ENCODE measurements at regions not wholly inside any gene's neighbourhood (a gene's known extent, or its start where the extent isn't known, plus 50 kb on each side); places are given as distances from the start of the nearest gene placed in this dataset.

DNA sequence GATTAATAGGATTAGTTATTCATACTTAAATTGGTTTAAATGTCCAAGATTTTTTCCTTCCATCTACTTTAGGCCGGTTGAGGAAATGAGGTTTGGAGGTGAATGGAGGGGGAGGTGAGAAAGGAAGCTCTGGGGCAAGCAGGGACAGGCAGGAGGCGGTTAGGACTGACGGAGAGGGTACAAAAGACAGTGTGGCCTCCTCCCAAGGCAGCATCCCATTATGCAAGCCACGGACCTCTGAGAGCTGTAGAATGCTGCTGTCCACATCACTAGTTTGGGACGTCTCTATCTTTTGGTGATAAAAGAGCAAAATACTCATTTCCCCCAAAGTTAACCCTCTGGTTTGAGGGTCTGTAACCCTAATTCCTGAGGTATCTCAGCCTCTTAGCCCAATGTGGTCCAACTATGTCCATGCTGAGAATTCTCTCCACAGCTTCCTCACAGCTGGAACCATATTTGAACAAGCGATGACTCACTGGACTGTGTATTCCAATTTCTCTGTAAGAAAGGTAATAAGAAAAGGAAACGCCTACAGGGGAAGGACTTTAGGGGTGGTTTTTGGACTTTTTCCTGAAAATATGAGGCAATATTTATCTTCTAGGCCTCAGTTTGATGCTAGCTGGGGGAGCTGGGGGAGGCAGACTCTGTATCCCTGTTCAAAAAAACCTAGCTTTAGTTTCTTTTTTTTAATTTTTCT is 172.2 kb downstream of the TFAP2B start:
- TF ChIP-seq CTCF (IDR thresholded peaks at IDR 0.05; ENCODE audit: low read depth, low read length, missing control alignments) = no peak
- DNase-seq = peak; percentile 68
- in situ Hi-C loops (cut with HindIII; ENCODE audit: low pct_ligation_motif_present, low sequenced_read_pairs) = no loop called here

DNA sequence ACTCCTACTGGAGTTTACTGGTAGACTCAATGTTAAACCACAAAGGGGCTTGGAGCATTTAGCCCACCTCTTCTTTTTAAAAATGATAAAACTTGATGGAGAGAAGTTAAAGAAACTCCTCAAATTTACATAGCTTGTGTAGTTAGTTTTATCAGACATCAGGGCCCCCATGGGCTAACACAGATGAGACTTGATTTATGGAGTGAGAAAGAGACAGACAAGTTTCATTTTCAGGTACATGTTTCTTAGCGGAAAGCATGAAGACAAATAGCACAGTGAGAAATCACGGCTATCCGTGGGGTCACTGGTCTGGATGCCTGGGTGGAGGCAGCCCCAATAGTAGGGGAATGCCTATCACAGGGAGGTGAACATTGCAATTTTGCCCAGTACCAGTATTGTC is 173.6 kb downstream of the TFAP2B start:
- H3K4me3 ChIP-seq (ENCODE audit: low read depth, low read length) = no peak overlapping the region
- no peak overlapping the region for H3K27ac ChIP-seq
- in situ Hi-C loops (cut with HindIII; ENCODE audit: low pct_ligation_motif_present, low sequenced_read_pairs) = no loop called here
- H3K36me3 ChIP-seq (replicated peaks) = no peaks in the 10 kb centered on the region
- DNase-seq = no peak
- H3K27me3 ChIP-seq (replicated peaks) = no peaks in the 10 kb centered on the region
- no peak for TF ChIP-seq CTCF (IDR thresholded peaks at IDR 0.05; ENCODE audit: low read depth, low read length, missing control alignments)

More for the DNA sequence above, 172.2 kb downstream of the TFAP2B start:
- Histone ChIP-seq H3K4me3 (ENCODE audit: low read depth, low read length) (no peak overlapping the region), H3K27ac (no peak overlapping the region), H3K36me3 (replicated peaks) (no peaks in the 10 kb centered on the region), H3K27me3 (replicated peaks) (no peaks in the 10 kb centered on the region)

DNA sequence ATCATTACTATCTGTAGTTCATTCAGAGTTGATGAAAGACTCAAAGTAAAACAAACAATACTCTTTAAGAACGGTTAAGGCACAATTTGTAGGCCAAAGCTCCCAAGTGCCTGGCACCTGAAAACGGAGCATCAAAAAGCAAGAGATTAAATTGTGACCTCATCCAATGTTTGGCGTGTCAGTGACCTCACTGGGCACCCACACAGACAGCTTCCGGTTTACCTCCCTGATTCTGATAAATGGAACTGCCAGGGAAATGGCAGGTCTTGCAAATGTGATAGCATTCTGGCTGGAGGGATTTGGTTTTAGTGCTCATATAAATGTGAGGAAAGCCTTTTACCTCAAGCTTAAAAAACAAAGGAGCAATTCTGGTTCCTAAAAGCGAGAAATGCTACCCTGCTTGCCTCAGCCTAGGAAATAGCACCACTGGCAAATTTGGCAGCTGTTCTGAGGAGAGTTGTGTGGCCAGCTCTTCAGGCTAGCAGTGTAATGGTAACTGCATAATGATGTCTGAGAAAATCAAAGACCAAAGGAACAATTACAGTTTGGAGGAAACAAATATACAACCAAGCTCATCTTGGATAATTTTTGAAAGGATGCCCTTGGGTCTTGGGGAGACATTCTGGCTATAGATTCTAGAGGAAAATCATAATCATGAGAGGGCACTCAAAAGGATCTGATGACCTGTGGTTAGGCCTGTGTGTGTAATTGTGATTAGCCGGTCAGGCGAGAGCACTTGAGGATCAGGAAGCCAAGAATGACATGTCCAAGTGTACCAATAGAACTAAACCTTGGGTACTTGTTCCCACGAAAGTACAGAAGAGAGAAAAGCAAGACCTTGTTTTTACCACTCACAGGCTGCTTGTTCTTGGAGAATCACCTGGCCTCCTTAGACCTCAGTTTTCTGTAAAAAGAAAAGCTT is 174.3 kb downstream of the TFAP2B start:
- in situ Hi-C loops (cut with HindIII; ENCODE audit: low pct_ligation_motif_present, low sequenced_read_pairs) = no loop called here
- no peak overlapping the region for H3K27ac ChIP-seq
- no peaks in the 10 kb centered on the region for H3K27me3 ChIP-seq (replicated peaks)
- no peak for TF ChIP-seq CTCF (IDR thresholded peaks at IDR 0.05; ENCODE audit: low read depth, low read length, missing control alignments)
- DNase-seq = no peak
- H3K36me3 ChIP-seq (replicated peaks) = no peaks in the 10 kb centered on the region
- no peak overlapping the region for H3K4me3 ChIP-seq (ENCODE audit: low read depth, low read length)

DNA sequence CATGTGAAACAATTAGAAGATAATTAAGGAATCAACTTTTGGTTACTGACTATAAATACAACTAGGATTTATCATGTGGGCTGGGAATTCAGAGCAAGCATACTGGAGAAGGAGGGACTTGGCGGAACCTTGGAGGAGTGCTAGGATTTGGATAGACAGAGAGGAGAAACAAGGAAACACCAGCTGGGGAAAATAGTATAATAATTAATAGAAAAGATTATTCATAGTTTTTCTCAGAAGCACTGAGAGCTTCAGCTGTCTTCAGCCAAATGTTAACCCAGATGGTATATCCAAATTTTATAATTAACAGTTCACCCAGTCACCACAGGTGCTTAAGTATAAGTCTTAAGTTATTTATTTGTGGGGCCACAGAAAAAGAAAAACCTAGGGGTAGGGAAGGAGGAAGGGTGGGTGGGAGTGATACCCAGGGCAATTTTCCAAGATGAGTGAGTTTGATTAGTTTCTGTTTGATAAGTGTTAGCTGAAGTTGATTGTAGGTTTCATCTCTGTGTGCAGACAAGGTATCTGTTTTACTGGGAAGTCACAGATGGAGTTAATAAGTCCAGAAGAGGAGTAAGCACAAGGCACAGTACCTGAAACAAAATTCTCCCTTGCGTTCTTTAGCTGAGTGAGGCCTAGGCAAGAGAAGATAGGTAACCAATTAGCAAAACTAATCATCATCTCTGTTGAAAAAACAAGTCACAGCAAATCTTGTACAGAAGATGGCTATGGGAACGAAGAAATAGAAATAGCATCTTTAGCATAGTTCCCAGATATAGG is 175.5 kb downstream of the TFAP2B start:
- H3K27ac ChIP-seq = no peak overlapping the region
- in situ Hi-C loops (cut with HindIII; ENCODE audit: low pct_ligation_motif_present, low sequenced_read_pairs) = no loop called here
- no peaks in the 10 kb centered on the region for H3K36me3 ChIP-seq (replicated peaks)
- no peak overlapping the region for H3K4me3 ChIP-seq (ENCODE audit: low read depth, low read length)
- H3K27me3 ChIP-seq (replicated peaks) = no peaks in the 10 kb centered on the region
- DNase-seq = no peak
- TF ChIP-seq CTCF (IDR thresholded peaks at IDR 0.05; ENCODE audit: low read depth, low read length, missing control alignments) = no peak

GRCh38 chr6:50995036-50995435 is 176.4 kb downstream of the TFAP2B start:
- Histone ChIP-seq H3K36me3 (replicated peaks) (no peaks in the 10 kb centered on the region), H3K4me3 (ENCODE audit: low read depth, low read length) (no peak overlapping the region), H3K27ac (no peak overlapping the region), H3K27me3 (replicated peaks) (no peaks in the 10 kb centered on the region)
- TF ChIP-seq CTCF (IDR thresholded peaks at IDR 0.05; ENCODE audit: low read depth, low read length, missing control alignments) = no peak
- no peak for DNase-seq
- in situ Hi-C loops (cut with HindIII; ENCODE audit: low pct_ligation_motif_present, low sequenced_read_pairs) = no loop called here

All from brain microvascular endothelial cell (primary cell).